ENCODE measurements at regions not wholly inside any gene's neighbourhood (a gene's known extent, or its start where the extent isn't known, plus 50 kb on each side); places are given as distances from the start of the nearest gene placed in this dataset.

GRCh38 chr10:128377364-128377987 lies 251.3 kb upstream of the MKI67 start:
- no peak for DNase-seq

- DNase-seq, result no peak
These were observed 251.8 kb upstream of the MKI67 start for GRCh38 chr10:128377988-128378387.

GRCh38 chr10:128380946-128381345 lies 254.7 kb upstream of the MKI67 start:
- DNase-seq, result no peak

- DNase-seq, result no peak
These were observed 256.0 kb upstream of the MKI67 start for GRCh38 chr10:128382225-128382624.

- DNase-seq, result no peak
These were observed 258.6 kb upstream of the MKI67 start for GRCh38 chr10:128384831-128385230.

- no peak for DNase-seq
These were observed 260.0 kb upstream of the MKI67 start for GRCh38 chr10:128386231-128386630.

GRCh38 chr10:128386816-128387604 lies 260.8 kb upstream of the MKI67 start:
- no peak for DNase-seq

- no peak for DNase-seq
These were observed 264.4 kb upstream of the MKI67 start for GRCh38 chr10:128390596-128390995.

GRCh38 chr10:128393546-128393945 lies 267.3 kb upstream of the MKI67 start:
- DNase-seq, result no peak

GRCh38 chr10:128398118-128398517 lies 271.9 kb upstream of the MKI67 start:
- DNase-seq, result no peak

GRCh38 chr10:128398999-128399398 lies 272.8 kb upstream of the MKI67 start:
- no peak for DNase-seq

- DNase-seq, result no peak
These were observed 274.3 kb upstream of the MKI67 start for GRCh38 chr10:128400564-128400963.

- DNase-seq, result no peak
These were observed 279.2 kb upstream of the MKI67 start for GRCh38 chr10:128405450-128405849.

GRCh38 chr10:128411643-128412042 lies 285.4 kb upstream of the MKI67 start:
- DNase-seq, result no peak

- no peak for DNase-seq
These were observed 288.3 kb upstream of the MKI67 start for GRCh38 chr10:128414568-128414967.

- DNase-seq, result no peak
These were observed 290.0 kb upstream of the MKI67 start for GRCh38 chr10:128416231-128416630.

GRCh38 chr10:128417826-128418225 lies 291.6 kb upstream of the MKI67 start:
- DNase-seq, result no peak

- DNase-seq, result no peak
These were observed 292.6 kb upstream of the MKI67 start for GRCh38 chr10:128418819-128419218.

- DNase-seq, result no peak
These were observed 293.3 kb upstream of the MKI67 start for GRCh38 chr10:128419466-128420019.

- no peak for DNase-seq
These were observed 294.4 kb upstream of the MKI67 start for GRCh38 chr10:128420623-128421022.

GRCh38 chr10:128421371-128422160 lies 295.3 kb upstream of the MKI67 start:
- no peak for DNase-seq

- DNase-seq, result no peak
These were observed 296.0 kb upstream of the MKI67 start for GRCh38 chr10:128422190-128422589.

- no peak for DNase-seq
These were observed 296.8 kb upstream of the MKI67 start for GRCh38 chr10:128422999-128423398.

GRCh38 chr10:128429321-128429720 lies 303.1 kb upstream of the MKI67 start:
- DNase-seq, result no peak

Data from NCI-H226 (cell line).